GM19372 (cell line): ENCODE measurements at regions not wholly inside any gene's neighbourhood (a gene's known extent, or its start where the extent isn't known, plus 50 kb on each side); places are given as distances from the start of the nearest gene placed in this dataset.
"Not testable (repeated sequence)": the region's sequence is repeated elsewhere in the genome, so short reads cannot be mapped to it uniquely, and the experiment has no call there.

Experiments used
- ATAC-seq: cut with Tn5 transposase; IDR thresholded peaks from one replicate; pipeline ENCODE4 v1.9.1; 2021; ENCODE audit warnings: mild to moderate bottlenecking, low read depth, moderate library complexity; ENCODE audit not compliant: unreplicated experiment

DNA sequence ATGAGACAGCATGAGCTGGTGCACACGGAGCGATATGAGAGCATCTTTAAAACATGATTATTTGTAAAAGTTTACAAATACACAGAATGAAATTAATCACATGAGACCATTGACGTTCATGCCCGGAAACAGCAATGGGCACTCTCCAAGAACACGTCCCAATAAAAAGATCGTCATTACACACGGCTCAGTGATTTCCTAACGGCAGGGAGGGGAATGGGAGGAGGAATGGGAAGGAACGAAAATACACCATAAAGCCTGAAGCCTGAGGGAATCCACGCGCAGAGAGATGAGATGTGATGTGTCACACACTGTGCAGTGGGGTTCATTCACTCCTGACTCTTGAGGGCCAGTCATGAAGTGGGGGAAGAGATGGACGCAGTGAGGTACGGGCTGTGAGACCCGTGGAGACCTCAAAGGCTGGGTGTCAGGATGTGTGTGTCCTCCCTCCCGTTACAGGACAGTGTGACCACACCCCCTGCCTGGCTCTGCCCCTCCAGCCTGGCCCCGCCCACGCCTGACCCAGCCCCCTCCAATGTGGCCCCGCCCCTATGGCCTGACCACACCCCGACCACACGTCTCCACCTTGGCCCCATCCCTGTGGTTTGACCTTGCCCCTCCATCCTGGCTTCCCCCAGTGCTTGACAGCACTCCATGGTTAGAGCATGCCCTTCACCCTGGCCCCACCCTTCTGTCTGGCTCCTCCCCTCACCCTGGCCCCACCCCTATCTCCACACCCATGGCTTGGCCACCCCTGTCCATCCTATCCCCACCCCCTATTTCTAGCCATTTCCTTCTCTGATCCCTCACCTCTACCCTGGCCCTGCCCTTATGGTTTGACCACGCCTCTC lies 270.5 kb upstream of the SFSWAP start:
- not testable (repeated sequence) for ATAC-seq

GRCh38 chr12:131441060-131441396 lies 269.9 kb upstream of the SFSWAP start:
- ATAC-seq, result no peak

DNA sequence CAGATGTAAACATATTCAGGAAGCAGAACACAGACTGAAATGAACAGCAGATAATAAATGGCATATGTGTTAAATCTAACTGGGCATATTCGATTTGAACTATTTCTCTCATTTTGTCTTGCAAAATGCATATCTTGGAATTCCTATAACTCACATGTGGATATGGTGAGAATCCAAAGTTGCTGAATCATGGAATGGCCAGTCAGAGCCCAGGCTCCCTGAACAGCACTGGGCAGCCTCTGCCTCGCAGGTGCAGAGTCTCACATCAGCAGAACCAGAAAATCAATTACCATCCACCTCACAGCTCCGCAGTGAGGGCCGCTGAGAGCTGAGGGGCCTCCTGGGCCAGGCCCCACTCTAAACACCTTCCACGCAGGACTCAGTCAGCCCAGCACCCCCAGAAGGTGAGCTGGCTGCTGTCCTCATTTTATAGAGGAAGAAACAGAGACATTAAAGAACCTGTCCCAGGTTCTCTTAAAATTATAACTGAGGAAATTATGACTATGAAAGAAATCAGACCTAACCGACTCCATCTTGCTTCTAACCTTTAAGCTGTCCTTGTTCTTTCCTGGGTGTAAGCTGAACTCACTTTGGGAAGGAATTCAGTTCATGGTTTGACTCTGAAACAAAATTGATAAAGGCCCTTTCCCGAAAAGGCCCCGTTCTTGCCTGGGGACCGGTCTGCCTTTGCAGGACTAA lies 269.1 kb upstream of the SFSWAP start:
- no peak for ATAC-seq

GRCh38 chr12:131442337-131442918 lies 268.5 kb upstream of the SFSWAP start:
- ATAC-seq, result no peak

DNA sequence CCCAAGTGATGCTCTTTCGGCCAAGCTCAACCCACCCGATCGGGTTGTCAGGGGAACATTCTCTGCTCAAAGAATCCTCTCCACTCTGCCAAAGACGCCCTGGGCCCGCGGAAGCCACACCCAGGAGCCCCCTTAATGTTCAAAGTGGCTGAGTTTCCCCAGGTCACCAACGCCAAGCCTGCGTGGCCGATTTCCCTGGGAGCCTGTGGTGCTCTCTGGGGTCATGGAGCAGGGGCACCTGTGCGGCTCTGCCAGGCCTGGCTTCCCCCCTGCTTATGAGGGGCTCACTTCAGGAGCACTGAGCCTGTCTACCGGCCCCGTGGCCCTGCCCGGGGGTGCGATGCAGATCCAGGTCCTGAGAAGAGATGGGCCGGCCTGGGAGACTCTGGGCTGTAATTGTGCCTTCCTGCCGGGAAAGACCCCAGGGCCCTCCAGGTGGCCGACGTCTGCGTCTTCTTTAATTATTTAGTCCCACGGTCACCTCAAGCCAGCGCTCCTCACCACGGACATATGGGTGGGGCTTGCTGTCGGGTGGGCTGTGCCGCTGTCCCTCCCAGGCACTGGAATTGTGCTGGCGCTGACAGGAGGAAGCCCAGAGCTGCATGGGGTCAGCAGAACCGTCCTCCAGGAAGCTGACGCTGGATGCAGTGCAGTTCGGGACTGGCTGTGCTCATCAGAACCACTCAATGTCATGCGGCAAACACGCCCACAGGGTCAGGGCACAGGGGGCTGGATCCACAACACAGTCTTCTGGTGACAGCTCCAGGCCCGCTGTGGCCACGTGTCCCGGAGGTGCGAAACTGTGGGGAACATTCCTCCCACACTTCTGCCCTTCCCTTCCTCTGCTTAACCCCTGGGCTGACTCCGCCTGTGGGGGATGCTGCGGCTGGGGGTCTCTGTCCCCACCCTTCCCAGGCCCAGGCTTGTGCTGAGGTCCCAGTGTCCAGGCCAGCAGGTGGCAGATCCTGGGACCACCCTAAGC lies 267.6 kb upstream of the SFSWAP start:
- no peak for ATAC-seq

DNA sequence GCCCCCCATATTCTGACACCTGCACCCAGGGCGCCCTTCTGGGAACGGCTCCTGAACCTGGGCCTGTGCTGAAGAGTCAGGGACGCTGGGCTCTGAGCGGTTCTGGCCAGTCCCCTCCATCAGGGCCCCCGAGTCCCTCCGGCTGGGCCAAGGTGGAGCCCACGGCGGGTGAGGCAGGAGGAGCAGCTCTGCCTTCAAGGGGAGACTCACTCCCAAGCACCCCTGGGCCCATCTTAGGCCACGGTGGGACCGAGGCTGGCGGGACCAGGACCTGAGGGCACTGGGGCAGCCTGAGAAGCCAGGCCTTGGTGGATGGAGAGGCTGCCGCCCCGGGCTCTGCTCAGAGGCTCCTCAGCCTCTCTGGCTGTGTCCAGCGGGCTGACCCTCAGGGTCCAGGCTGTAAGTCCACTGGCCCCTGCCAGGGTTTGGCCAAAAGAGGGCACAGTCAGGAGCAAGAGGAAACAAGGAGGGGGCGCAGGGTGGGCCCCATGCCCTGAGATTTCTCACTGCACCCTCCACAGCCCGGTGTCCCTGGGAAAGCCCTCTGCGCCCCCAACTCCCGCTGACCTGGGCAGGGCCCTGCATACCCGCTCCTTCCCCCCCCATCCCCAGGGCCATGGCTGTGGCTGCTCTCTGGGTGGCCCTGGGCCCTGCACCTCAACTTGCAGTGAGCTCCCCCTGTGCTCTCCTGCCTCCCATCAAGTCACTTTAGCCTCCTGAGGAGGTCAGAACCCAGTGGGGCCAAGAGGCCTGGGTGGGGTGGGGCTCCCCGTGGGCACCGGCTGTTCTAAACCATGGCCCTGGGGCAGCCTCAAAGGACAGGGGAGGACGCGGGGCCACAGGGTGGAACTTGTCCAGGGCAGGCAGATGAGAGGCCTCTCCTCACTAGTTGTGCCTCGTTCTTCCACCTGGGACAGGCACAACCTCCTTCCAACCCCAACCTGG lies 266.4 kb upstream of the SFSWAP start:
- ATAC-seq, result no peak

DNA sequence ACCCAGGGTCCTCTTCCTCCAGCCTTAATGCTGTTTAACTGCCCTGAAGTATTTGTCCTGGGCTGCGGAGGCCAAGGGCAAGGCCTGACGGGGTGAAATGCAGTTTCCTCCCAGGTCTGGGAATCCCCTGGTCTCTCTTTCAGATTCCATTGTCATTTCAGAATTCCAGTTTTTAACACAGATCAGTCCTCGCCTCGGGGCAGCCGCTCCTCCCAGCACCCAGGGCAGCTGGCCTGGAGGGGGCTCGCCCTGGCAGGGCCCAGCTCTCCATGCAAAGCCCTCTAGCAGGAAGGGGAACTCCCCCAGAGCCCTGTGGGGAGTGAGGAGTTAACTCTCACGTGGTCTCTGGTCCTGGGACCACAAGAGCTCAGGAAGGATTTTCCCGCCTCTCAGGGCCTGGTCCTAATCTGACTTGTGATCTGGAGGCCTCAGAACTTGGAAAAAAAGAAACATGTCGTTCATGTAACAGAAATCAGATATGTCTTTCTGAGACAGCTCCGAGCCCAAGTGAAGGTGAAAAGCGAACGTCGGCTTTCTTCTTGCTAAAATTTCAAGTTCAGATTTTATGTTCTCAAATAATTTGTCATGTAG lies 265.6 kb upstream of the SFSWAP start:
- ATAC-seq, result no peak

GRCh38 chr12:131445795-131446194 lies 265.1 kb upstream of the SFSWAP start:
- ATAC-seq, result no peak

DNA sequence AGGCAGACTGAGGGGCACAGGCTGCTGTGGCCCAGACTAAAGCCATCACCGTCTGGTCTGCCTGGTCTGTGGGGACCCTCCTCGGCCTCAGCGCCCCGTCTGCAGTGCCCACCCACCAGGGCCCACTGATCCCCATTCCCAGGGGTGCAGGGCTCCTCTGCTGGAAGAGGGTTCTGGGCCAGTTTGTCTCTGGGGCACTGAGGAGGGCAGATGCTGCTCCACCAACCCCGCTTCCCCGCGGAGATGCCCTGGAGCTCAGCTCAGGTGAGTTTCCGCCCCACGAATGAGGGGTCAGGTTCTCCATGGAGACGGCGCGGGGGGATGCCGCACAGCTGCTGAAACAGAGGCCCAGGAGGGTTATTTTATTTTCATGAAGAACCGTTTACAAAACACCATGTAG lies 263.3 kb upstream of the SFSWAP start:
- not testable (repeated sequence) for ATAC-seq

- no peak for ATAC-seq
Observed at GRCh38 chr12:131448254-131448795, 262.6 kb upstream of the SFSWAP start.

DNA sequence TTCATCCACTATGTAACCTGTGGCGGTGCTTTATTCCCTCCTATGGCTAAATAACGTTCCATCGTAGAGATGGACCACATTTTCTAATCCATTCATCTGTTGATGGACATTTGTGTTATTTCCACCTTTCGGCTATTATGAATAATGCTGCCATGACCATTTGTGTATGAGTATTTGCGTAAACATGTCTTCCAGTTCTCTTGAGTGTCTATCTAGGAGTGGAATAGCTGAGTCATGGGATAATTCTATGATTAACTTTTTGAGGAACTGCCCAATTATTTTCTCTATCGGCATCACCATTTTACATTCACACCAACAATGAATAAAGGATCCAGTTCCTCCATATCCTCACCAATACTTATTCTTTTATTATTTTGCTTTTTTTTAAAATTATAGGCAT lies 261.9 kb upstream of the SFSWAP start:
- no peak for ATAC-seq

DNA sequence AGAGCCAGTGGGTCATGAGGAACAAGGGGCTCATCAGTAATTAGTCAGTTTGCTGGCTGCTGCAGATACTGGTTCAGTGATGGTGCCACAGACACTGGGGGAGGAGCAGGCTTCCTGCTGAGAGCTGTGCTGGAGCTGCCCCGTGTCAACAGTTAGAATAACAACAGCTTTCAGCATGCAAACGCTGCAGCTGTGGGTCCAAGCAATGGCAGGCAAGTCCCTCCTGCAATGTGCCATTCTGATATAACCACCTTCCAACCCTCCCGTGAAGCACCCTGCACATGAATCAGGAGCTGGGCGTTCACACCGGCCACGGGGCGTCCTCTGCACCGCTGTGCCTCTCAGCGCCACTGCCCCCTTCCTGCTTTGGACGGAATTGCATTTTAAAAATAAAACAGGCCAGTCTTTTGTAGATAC lies 258.4 kb upstream of the SFSWAP start:
- ATAC-seq, result no peak

DNA sequence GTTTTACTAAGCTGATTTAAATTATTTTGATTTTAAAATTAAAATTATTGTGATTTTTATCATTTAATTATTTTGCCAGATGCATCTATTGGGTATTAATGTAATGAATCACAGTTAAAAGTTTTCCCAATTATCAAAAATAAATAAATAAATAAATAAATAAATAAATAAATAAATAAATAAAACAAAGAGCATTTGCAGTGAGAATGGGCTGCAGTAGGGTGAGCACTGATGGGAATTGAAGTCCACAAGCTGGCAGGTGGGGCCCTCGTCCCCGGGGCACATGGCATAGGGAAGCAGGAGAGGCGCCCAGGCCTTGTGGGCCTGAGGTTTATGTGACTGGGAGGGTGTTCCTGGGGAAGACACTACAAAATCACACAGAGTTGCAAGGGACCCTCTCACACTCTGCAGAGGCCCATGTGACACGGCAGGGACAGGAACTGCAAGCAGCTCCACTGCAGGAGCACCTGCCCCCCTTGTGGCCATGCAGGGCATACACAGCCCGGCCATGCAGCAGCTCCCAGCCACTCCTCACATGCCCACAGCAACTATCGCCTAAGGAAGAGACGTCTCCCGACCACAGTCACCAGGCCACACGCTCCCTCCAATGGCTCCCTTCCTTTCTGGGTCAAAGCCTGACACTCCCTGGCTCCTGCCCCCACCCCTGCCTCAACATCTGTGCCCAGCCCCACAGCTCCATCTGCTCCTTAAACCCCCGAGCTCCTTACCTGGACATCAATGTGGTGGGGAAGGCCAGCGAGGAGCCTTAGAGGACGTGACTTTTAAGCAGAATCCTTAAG lies 256.3 kb upstream of the SFSWAP start:
- peak; percentile 92 for ATAC-seq

DNA sequence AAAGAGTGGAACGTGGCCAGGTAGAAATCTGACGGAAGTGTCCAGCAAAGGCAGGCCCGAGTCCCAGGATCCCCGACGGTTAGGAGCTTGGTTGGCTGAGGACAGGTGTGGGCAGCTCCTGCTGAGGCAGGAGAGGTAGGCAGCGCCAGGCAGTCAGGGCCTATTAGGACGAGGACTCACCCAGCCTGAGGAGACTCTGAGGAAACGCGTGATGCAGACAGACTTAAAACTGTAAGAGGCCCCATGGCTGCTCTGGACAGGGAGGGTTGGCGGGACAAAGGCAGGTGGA lies 255.7 kb upstream of the SFSWAP start:
- no peak for ATAC-seq

DNA sequence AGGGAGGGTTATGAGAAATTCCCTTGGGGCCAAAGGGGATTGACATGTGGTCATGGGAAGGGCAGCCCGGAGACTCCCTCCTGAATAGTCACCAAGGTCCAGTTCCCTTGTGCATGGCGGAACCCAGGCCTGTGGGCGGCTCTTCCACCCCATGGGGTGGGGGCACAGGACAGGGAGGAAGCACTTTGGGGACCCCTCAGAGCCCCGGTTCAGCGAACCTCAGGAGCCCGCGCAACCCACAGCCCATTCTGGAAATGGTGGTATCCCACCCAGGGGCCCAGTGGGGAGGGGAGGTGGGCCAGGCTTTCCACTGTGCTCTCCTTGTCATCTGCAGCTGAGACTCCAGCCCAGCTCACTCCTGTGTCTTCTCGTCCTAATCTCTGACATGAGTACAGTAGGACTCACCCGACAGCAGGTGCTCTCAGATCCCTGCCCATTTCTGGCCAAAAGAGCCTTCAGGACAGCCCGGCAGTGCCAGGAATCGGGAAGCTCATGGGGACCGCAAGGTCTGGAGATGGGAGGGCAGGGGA lies 255.2 kb upstream of the SFSWAP start:
- no peak for ATAC-seq

GRCh38 chr12:131456301-131457027 lies 254.4 kb upstream of the SFSWAP start:
- no peak for ATAC-seq

DNA sequence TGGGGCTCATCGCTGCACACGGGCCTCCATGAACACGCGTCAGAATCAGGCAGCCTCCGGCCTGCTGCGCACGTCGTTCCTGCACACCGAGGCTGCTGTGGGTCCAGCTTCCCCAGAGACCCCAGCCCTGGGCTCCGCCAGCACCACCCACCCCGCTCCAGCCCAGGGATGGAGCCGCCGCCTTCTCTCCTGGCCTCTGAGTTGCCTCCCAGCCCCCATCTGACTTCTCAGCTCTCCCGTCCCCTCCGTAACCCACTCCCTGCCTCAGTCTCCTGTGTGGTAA lies 253.9 kb upstream of the SFSWAP start:
- no peak for ATAC-seq
